ENCODE measurements at regions not wholly inside any gene's neighbourhood (a gene's known extent, or its start where the extent isn't known, plus 50 kb on each side); places are given as distances from the start of the nearest gene placed in this dataset.

DNA sequence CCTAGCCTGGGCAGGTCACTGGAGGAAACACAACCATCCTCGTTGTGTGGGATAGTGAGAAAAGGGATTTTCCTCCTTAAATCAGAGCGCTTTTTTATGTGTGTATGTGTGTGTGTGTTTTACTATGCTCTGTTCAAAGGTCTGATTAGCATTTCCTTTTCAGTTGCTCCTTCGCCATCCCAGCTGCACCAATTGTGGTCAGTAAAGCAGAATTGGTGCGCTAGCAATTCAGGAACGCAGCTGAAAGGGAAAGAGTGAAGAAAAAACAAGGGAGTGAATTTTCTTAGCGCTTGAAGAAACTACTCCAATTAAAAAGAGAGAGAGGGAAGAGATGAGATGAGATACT is 173.3 kb upstream of the PARP11 start (continued):
- TF ChIP-seq RBM39 (IDR thresholded peaks at IDR 0.05; ENCODE audit: low read depth, low read length, poor library complexity, severe bottlenecking) (no peak), POLR2AphosphoS5 (IDR thresholded peaks at IDR 0.05; ENCODE audit: low read depth, low read length) (no peak), NCOA1 (CRISPR knock-in tag; IDR thresholded peaks at IDR 0.05) (no peak), KAT7 (CRISPR knock-in tag; IDR thresholded peaks at IDR 0.05; ENCODE audit: borderline replicate concordance) (no peak)

DNA sequence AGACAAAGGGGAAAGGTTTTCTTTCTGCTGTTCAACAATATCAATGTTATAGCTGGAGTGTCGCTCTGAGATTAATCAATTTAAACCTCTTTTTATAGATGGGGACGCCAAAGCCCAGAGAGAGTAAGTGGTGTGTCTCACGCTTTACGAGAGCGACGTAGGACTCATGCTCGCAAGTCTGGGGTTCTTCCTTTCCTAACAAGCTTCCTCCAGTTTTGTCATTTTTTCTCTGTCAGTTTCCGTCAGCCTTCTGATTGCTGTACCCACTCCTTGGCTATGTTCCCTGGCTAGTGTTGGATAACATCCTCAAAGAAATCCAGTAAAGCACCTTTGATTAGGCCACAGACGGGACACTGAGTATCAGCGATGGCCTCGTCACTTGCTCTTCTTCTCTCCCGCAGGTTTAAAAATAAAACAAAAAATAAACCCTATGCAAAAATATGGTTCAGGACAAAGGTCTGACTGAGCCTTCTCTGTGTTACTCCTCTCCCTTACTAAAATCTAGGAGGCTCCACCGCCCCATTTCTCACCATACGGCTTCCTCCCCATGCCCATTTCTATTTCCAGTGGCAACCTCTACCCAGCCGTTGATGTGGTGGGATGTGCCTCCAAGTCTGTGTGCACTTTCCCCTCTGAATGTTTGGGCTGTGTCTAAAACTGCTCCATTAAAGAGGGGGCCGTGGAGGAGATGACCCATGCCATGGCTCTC is 172.7 kb upstream of the PARP11 start:
- H3K79me2 ChIP-seq (ENCODE audit: insufficient read depth, low read length) = no peaks in the 10 kb centered on the region
- no peaks in the 10 kb centered on the region for H3K27me3 ChIP-seq (ENCODE audit: control insufficient read depth in 1 of 2, insufficient read depth in 2 of 2, low read length in 2 of 2)
- no peaks in the 10 kb centered on the region for H3K36me3 ChIP-seq (replicated peaks in 1 of 2; ENCODE audit: control insufficient read depth in 1 of 2, insufficient read depth in 2 of 2, low read length in 2 of 2)
- no peak overlapping the region for H3K9ac ChIP-seq (ENCODE audit: insufficient read depth, low read depth, low read length)
- H2AFZ ChIP-seq (ENCODE audit: low read length) = no peak overlapping the region
- H3K4me1 ChIP-seq (ENCODE audit: insufficient read depth, low read length) = no peaks in the 10 kb centered on the region
- intact Hi-C loops (cut with micrococcal nuclease; ENCODE audit: unreplicated experiment) = no loop called here
- ChIA-PET CTCF (ENCODE audit: low intra/inter-chr PET ratio, low total read pairs) (no interaction called here), POLR2A (no interaction called here)
- no peak overlapping the region for H3K4me3 ChIP-seq (replicated peaks in 1 of 3; ENCODE audit: insufficient read depth in 1 of 3, low read depth in 2 of 3, low read length in 3 of 3)
- no peaks in the 10 kb centered on the region for H4K20me1 ChIP-seq (ENCODE audit: insufficient read depth, low read length)
- H3K4me2 ChIP-seq (ENCODE audit: low read depth, low read length) = no peak overlapping the region
- TF ChIP-seq ZNF235 (CRISPR knock-in tag; IDR thresholded peaks at IDR 0.05; ENCODE audit: borderline replicate concordance) = no peak
- TF ChIP-seq PRPF4 (IDR thresholded peaks at IDR 0.05; ENCODE audit: low read depth, low read length, poor library complexity, severe bottlenecking) = no peak
- TF ChIP-seq MAFF (IDR thresholded peaks at IDR 0.05; ENCODE audit: low read depth, low read length) = no peak
- TF ChIP-seq SRSF4 (IDR thresholded peaks at IDR 0.05; ENCODE audit: low read depth, low read length, poor library complexity, severe bottlenecking) = no peak
- TF ChIP-seq ZNF10 (CRISPR knock-in tag; IDR thresholded peaks at IDR 0.05; ENCODE audit: borderline replicate concordance, low read depth) = no peak
- no peak for TF ChIP-seq ZNF773 (CRISPR knock-in tag; IDR thresholded peaks at IDR 0.05; ENCODE audit: borderline replicate concordance)
- no peak for TF ChIP-seq ZNF883 (CRISPR knock-in tag; IDR thresholded peaks at IDR 0.05; ENCODE audit: not compliant biosample characterization)
- ATAC-seq = no peak
- H3K27ac ChIP-seq (ENCODE audit: extremely low read length, insufficient read depth, low read length) = no peak overlapping the region
- H3K9me3 ChIP-seq (ENCODE audit: low read length) = no peaks in the 10 kb centered on the region
- no peak for FAIRE-seq
- no peak for DNase-seq (ENCODE audit: low spot score)
- WGBS (ENCODE audit: low lambda C conversion rate) = 90% methylated on average over 16 of the region's 16 CpGs
- in situ Hi-C loops (cut with HindIII; ENCODE audit: extremely low pct_ligation_motif_present, low pct_unique_long_range_greater_than_20kb) = no loop called here
- BruUV-seq (replicated peaks) = no TSS peak
